HepG2 (cell line): ENCODE measurements at regions not wholly inside any gene's neighbourhood (a gene's known extent, or its start where the extent isn't known, plus 50 kb on each side); places are given as distances from the start of the nearest gene placed in this dataset.

Experiments used
- ADNP ChIP-seq: sonication (generic); formaldehyde crosslinking; IDR thresholded peaks from 2 replicates; pipeline ENCODE4 v1.4.0; 2020; ENCODE audit warnings: missing genetic modification reagents
- ATF7 ChIP-seq, 2 experiments: fragments of 450-650 bp in 1 of 2; sonication (generic) in 1 of 2; formaldehyde crosslinking in 1 of 2; IDR thresholded peaks; 2 replicates each; pipeline versions ENCODE4 v1.4.0 to v1.6.1; 2016 to 2020; ENCODE audit warnings: antibody characterized with exemption in 1 of 2, mild to moderate bottlenecking in 1 of 2, missing genetic modification reagents in 1 of 2
- MAFK ChIP-seq, 2 experiments: IDR thresholded peaks in 1 of 2; conservative IDR thresholded peaks in 1 of 2; 2 replicates each; pipeline ENCODE4 v1.6.1; 2011; ENCODE audit warnings: improper control_type of control experiment in 2 of 2, low read length in 2 of 2
- MIER3 ChIP-seq: IDR thresholded peaks from 2 replicates; pipeline ENCODE4 v1.6.1; 2016; ENCODE audit warnings: missing compliant biosample characterization, borderline replicate concordance
- NFYB ChIP-seq: sonication (generic); formaldehyde crosslinking; IDR thresholded peaks from 2 replicates; pipeline ENCODE4 v1.4.0; 2020; ENCODE audit warnings: missing genetic modification reagents
- PAF1 ChIP-seq: IDR thresholded peaks from 2 replicates; pipeline ENCODE4 v1.6.1; 2016; ENCODE audit warnings: missing genetic modification reagents, missing compliant biosample characterization
- ZNF530 ChIP-seq: sonication (generic); formaldehyde crosslinking; IDR thresholded peaks from 2 replicates; pipeline ENCODE4 v1.5.0; 2020; ENCODE audit warnings: low read depth, mild to moderate bottlenecking, missing genetic modification reagents
- ZSCAN12 ChIP-seq: sonication (generic); formaldehyde crosslinking; IDR thresholded peaks from 2 replicates; pipeline ENCODE4 v1.9.0; 2021; ENCODE audit warnings: mild to moderate bottlenecking, missing genetic modification reagents
- TF ChIP-seq, protein P1 (sequence below): sonication (generic); formaldehyde crosslinking; IDR thresholded peaks from 2 replicates; pipeline ENCODE4 v1.8.0; 2022; ENCODE audit warnings: missing genetic modification reagents, mild to moderate bottlenecking, inconsistent platforms, borderline replicate concordance
- TF ChIP-seq, protein P2 (sequence below): fragments of 450-650 bp; IDR thresholded peaks from 2 replicates; pipeline ENCODE4 v1.6.1; 2016
- TF ChIP-seq, protein P3 (sequence below): sonication (generic); formaldehyde crosslinking; IDR thresholded peaks from 2 replicates; pipeline ENCODE4 v1.4.0; 2020; ENCODE audit warnings: missing genetic modification reagents, borderline replicate concordance
- TF ChIP-seq, protein P4 (sequence below): sonication (generic); formaldehyde crosslinking; IDR thresholded peaks from 2 replicates; pipeline ENCODE4 v1.5.1; 2020; ENCODE audit warnings: missing genetic modification reagents, mild to moderate bottlenecking, borderline replicate concordance
- TF ChIP-seq, protein P5 (sequence below): sonication (generic); formaldehyde crosslinking; IDR thresholded peaks from 2 replicates; pipeline ENCODE4 v1.4.0; 2020; ENCODE audit warnings: mild to moderate bottlenecking, missing genetic modification reagents
- TF ChIP-seq, protein P6 (sequence below): IDR thresholded peaks from 2 replicates; pipeline ENCODE4 v1.6.1; 2016; ENCODE audit warnings: missing genetic modification reagents, missing compliant biosample characterization

DNA sequence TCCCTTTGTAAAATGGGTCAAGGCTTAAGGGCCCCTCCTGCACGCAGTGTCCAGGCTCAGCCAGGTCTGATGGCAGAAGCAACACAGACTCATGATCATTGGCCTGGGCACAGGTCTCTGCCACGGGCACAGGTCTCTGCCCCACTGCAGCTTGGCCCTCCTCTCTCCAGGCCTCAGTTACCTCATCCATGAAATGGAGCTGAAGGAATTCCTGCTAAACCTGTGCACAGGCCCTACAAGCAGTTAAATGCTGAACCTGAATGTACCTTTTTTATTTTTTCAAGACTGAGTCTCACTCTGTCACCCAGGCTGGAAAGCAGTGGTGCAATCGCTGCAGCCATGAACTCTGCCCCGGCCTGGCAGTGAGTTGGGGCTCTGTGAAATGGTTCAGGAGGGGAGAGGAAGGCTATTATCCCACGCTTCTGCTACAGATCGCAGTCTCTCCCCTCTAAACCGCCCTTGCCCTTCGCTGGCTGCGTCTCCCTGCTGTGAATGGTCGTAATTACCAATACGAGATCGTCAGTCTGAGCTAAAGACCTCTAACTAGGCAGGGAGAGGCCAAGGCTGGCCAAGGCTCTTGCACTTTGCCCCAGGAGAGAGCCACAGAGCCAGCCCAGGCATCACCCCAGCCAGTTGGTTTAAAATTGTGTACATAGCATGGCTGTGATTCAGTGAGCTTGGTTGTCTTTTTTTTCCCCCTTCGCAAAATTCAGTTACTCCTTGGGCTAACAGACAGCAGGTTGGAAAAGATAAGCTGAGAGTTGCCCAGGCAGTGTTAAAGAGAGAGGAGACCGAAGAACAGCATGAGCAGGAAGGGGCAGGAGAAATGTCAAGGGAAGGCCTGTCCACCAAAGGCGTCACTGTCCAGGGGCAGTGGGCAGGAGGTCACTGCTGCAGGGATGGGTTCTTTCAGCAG, 93.0 kb upstream of the KCTD7 start (continued):
- TF ChIP-seq, protein P1, sequence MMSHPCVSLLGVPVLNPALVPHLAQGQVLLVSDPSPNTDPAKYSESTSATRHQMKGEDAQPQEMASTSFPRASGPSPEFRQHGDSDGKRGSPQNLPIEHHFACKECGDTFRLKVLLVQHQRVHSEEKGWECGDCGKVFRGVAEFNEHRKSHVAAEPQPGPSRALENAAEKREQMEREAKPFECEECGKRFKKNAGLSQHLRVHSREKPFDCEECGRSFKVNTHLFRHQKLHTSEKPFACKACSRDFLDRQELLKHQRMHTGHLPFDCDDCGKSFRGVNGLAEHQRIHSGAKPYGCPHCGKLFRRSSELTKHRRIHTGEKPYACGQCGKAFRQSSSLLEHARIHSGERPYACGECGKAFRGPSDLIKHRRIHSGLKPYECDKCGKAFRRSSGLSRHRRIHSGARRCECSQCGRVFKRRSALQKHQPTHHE (CRISPR knock-in tag): 0 out of 2 replicates have a peak, but pooled peaks have one; percentile 29
- TF ChIP-seq, protein P2, sequence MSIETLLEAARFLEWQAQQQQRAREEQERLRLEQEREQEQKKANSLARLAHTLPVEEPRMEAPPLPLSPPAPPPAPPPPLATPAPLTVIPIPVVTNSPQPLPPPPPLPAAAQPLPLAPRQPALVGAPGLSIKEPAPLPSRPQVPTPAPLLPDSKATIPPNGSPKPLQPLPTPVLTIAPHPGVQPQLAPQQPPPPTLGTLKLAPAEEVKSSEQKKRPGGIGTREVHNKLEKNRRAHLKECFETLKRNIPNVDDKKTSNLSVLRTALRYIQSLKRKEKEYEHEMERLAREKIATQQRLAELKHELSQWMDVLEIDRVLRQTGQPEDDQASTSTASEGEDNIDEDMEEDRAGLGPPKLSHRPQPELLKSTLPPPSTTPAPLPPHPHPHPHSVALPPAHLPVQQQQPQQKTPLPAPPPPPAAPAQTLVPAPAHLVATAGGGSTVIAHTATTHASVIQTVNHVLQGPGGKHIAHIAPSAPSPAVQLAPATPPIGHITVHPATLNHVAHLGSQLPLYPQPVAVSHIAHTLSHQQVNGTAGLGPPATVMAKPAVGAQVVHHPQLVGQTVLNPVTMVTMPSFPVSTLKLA: no peak
- TF ChIP-seq, protein P3, sequence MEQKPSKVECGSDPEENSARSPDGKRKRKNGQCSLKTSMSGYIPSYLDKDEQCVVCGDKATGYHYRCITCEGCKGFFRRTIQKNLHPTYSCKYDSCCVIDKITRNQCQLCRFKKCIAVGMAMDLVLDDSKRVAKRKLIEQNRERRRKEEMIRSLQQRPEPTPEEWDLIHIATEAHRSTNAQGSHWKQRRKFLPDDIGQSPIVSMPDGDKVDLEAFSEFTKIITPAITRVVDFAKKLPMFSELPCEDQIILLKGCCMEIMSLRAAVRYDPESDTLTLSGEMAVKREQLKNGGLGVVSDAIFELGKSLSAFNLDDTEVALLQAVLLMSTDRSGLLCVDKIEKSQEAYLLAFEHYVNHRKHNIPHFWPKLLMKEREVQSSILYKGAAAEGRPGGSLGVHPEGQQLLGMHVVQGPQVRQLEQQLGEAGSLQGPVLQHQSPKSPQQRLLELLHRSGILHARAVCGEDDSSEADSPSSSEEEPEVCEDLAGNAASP (CRISPR knock-in tag): peak; percentile 31; the same call in 1 of the 2 replicates
- TF ChIP-seq ZNF530 (no peak), ZSCAN12 (CRISPR knock-in tag) (no peak), NFYB (CRISPR knock-in tag) (no peak), ATF7 (IDR thresholded peaks at IDR 0.05) (no peak), ATF7 (CRISPR knock-in tag; IDR thresholded peaks at IDR 0.05) (0 out of 2 replicates have a peak, but pooled peaks have one; percentile 53), MIER3 (CRISPR knock-in tag) (0 out of 2 replicates have a peak, but pooled peaks have one; percentile 38), MAFK (conservative IDR thresholded peaks at IDR 0.05 in 1 of 2, IDR thresholded peaks at IDR 0.05 in 1 of 2; ENCODE audit: low read length in 2 of 2) (no peak), ADNP (CRISPR knock-in tag) (peak; percentile 87; the same call in 1 of the 2 replicates), PAF1 (CRISPR knock-in tag) (no peak)
- TF ChIP-seq, protein P4, sequence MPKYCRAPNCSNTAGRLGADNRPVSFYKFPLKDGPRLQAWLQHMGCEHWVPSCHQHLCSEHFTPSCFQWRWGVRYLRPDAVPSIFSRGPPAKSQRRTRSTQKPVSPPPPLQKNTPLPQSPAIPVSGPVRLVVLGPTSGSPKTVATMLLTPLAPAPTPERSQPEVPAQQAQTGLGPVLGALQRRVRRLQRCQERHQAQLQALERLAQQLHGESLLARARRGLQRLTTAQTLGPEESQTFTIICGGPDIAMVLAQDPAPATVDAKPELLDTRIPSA (CRISPR knock-in tag): no peak
- TF ChIP-seq, protein P5, sequence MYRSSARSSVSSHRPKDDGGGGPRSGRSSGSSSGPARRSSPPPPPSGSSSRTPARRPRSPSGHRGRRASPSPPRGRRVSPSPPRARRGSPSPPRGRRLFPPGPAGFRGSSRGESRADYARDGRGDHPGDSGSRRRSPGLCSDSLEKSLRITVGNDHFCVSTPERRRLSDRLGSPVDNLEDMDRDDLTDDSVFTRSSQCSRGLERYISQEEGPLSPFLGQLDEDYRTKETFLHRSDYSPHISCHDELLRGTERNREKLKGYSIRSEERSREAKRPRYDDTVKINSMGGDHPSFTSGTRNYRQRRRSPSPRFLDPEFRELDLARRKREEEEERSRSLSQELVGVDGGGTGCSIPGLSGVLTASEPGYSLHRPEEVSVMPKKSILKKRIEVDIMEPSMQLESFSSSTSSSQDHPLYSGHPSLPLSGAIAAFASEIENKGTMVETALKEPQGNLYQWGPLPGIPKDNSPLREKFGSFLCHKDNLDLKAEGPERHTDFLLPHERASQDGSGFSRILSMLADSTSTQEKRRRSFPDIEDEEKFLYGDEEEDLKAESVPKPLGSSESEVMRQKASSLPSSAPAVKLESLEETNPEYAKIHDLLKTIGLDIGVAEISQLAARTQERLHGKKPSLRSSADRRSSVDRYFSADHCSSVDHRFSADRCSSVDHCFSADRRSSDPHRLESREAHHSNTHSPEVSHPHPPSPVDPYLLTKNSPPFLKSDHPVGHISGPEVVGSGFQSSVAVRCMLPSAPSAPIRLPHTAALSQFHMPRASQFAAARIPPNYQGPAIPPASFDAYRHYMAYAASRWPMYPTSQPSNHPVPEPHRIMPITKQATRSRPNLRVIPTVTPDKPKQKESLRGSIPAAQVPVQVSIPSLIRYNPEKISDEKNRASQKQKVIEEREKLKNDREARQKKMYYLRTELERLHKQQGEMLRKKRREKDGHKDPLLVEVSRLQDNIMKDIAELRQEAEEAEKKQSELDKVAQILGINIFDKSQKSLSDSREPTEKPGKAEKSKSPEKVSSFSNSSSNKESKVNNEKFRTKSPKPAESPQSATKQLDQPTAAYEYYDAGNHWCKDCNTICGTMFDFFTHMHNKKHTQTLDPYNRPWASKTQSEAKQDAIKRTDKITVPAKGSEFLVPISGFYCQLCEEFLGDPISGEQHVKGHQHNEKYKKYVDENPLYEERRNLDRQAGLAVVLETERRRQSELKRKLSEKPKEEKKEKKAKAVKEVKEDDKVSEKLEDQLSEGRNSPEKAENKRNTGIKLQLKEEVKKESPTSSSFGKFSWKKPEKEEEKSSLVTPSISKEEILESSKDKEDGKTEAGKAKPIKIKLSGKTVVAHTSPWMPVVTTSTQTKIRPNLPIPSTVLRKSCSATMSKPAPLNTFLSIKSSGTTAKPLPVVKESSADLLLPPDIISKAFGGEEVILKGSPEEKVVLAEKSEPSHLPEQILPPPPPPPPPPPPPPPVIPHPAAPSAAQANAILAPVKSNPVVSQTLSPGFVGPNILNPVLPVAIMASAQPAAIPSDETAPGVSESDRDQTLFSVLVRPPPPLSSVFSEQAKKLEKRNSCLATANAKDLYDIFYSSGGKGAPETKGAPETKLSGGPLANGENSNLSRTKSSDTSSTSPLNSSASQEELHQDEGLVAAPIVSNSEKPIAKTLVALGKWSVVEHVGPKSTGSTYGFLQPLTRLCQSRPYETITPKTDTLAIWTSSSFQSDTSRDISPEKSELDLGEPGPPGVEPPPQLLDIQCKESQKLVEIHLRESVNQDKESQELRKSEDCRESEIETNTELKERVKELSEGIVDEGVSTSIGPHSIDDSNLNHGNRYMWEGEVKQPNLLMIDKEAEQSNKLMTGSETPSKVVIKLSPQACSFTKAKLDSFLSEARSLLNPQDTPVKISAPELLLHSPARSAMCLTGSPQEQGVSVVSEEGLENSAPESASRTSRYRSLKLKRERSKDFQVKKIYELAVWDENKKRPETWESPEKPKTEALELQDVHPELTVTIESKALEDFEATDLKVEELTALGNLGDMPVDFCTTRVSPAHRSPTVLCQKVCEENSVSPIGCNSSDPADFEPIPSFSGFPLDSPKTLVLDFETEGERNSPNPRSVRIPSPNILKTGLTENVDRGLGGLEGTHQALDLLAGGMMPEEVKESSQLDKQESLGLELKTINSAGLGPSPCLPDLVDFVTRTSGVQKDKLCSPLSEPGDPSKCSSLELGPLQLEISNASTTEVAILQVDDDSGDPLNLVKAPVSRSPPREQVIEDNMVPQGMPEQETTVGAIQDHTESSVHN (CRISPR knock-in tag): no peak
- TF ChIP-seq, protein P6, sequence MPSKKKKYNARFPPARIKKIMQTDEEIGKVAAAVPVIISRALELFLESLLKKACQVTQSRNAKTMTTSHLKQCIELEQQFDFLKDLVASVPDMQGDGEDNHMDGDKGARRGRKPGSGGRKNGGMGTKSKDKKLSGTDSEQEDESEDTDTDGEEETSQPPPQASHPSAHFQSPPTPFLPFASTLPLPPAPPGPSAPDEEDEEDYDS (CRISPR knock-in tag): no peak
